ENCODE measurements at regions not wholly inside any gene's neighbourhood (a gene's known extent, or its start where the extent isn't known, plus 50 kb on each side); places are given as distances from the start of the nearest gene placed in this dataset.

DNA sequence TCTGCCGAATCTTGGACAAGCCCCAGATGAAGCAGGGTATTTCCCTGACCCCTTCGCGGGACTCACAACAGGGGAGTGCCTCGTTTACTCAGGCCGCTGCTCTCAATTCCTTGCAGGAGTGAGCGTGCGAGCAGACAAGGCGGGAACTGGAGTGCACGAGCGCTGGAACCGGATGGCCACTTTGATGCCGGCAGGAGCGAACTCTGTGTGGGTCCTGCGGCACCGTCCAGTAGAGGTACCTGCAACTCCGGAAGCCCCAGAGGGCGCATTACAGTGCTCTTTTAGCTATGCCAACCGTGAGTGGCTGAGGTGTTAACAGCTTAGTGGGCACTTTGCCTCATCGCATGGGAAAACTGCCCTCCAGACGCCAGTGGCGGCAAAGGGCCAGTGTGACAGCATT lies 182.3 kb upstream of the ANO3 start:
- DNase-seq (ENCODE audit: low read depth in 2 of 2), result no peak
- TF ChIP-seq, protein P1, sequence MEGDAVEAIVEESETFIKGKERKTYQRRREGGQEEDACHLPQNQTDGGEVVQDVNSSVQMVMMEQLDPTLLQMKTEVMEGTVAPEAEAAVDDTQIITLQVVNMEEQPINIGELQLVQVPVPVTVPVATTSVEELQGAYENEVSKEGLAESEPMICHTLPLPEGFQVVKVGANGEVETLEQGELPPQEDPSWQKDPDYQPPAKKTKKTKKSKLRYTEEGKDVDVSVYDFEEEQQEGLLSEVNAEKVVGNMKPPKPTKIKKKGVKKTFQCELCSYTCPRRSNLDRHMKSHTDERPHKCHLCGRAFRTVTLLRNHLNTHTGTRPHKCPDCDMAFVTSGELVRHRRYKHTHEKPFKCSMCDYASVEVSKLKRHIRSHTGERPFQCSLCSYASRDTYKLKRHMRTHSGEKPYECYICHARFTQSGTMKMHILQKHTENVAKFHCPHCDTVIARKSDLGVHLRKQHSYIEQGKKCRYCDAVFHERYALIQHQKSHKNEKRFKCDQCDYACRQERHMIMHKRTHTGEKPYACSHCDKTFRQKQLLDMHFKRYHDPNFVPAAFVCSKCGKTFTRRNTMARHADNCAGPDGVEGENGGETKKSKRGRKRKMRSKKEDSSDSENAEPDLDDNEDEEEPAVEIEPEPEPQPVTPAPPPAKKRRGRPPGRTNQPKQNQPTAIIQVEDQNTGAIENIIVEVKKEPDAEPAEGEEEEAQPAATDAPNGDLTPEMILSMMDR (IDR thresholded peaks at IDR 0.05; ENCODE audit: low read depth, low read length), result no peak
- no peak overlapping the region for H3K4me3 ChIP-seq (replicated peaks in 1 of 2; ENCODE audit: low read depth in 2 of 2, low read length in 2 of 2)

DNA sequence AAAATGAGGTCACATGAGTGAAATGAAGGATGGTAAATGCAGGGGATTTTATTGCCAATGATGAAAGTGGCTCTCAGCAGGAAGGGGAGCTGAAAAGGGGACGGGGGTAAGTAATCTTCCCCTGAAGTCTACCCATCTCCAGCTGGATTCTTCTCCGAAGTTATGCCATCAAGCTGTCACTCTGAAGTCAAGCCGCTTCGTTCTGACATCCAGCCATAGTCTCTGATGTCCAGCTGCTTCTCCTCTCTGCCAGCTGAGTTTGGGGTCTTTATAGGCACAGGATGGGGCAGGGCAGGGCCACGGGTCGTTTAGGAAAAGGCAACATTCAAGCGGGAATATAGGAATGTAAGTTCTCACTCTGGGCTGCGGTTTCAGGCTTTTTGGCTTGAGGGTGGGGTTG lies 181.9 kb upstream of the ANO3 start:
- no peak overlapping the region for H3K4me3 ChIP-seq (replicated peaks in 1 of 2; ENCODE audit: low read depth in 2 of 2, low read length in 2 of 2)
- TF ChIP-seq, protein P1 (IDR thresholded peaks at IDR 0.05; ENCODE audit: low read depth, low read length), result no peak
- DNase-seq (ENCODE audit: low read depth in 2 of 2), result no peak

DNA sequence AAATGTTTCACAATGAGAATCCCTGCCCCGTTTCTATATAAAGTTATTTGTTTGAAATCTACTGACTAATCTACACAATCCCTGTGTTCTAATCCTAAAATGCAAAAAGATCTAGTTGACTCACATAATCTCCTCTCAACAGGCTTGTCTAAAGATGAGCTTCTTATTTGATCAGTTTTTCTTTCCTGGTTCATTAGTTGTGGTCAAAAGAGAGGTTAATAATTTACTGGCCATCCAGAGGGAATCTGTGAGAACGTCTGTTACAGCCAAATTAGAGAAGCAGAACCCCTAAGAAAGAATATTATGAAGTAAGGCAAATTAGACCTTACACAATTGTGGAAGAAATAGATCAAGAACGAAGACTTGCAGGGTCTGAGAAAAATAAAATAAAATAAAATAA lies 173.7 kb upstream of the ANO3 start:
- TF ChIP-seq, protein P1 (IDR thresholded peaks at IDR 0.05; ENCODE audit: low read depth, low read length), result no peak
- H3K4me3 ChIP-seq (replicated peaks in 1 of 2; ENCODE audit: low read depth in 2 of 2, low read length in 2 of 2), result no peak overlapping the region
- no peak for DNase-seq (ENCODE audit: low read depth in 2 of 2)

DNA sequence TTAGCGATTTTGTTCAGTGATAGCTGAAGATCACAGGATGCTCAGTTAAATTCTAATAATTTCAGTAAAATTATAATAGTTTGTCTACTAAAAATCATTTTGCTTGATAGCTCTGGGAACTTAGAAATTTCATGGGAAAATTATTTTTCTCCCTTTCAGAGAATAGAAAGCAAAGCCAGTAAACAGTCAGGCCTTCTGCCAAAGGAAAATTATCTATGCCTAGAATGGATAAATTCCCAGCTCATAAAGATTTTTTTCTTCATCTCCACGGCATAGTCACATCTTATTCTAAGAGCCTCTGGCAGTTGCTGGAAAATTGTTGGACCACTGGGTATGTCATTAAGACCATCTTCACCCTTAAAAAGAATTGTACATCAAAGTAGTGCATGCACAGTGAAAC lies 169.6 kb upstream of the ANO3 start:
- no peak for DNase-seq (ENCODE audit: low read depth in 2 of 2)
- no peak overlapping the region for H3K4me3 ChIP-seq (replicated peaks in 1 of 2; ENCODE audit: low read depth in 2 of 2, low read length in 2 of 2)
- TF ChIP-seq, protein P1 (IDR thresholded peaks at IDR 0.05; ENCODE audit: low read depth, low read length), result no peak

DNA sequence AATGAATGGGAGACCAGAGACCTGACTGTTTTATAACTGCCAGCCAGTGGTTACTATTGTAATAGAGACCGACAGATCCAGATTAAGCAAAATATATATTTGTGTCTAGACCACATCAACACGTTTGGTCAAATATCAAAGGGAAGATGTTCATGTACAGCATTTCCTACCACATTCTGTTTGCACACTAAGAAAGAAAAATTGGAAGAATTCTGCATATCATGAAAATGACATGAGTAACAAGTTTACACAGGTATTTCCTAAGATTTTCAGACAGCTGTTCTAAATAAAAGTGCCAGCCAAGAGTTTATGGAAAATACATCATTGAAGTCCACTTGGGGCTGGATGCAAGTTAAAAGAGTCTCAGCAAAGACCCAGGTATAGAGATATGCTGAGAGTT lies 145.5 kb upstream of the ANO3 start:
- H3K4me3 ChIP-seq (replicated peaks in 1 of 2; ENCODE audit: low read depth in 2 of 2, low read length in 2 of 2), result no peak overlapping the region
- DNase-seq (ENCODE audit: low read depth in 2 of 2), result peak in 1 of 2 donors; percentile 30
- TF ChIP-seq, protein P1 (IDR thresholded peaks at IDR 0.05; ENCODE audit: low read depth, low read length), result no peak

DNA sequence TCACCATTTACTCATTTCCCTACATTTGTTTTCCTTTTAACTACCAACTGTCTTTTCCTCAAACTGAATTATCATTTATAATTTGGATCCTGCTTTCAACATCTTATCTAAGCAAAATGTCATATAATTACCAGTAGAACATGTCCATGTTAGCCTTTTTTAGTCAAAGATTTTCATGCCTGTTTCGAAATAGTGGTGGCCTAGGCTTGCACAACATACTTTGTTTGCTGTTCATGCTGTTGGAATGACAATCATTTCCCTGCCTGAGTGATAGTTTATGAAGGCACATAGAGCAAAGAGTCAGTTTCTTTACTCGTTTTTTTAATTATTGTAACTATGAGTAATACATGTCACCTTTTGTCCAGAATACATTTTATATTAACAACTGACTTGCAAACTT lies 144.3 kb upstream of the ANO3 start:
- no peak overlapping the region for H3K4me3 ChIP-seq (replicated peaks in 1 of 2; ENCODE audit: low read depth in 2 of 2, low read length in 2 of 2)
- TF ChIP-seq, protein P1 (IDR thresholded peaks at IDR 0.05; ENCODE audit: low read depth, low read length), result no peak
- DNase-seq (ENCODE audit: low read depth in 2 of 2), result peak; percentile 81 to 94

DNA sequence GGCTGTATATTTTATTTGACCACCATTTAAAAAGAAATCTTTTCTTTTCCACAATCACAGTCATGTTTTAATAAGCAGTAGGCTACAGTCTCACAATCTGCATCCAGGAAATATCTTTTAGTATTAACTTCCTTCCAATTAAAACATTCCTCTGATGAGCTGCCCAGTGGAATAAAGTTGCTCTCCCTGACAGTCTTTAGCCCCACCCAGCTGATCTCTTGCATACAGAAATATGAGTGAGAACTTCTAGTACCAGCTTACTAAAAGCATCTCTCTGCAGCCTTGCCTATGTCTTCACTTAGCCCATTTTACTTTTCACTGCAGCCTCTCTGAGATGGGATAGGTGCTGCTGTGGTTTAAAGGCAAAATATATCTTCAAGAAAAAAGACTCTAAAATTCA lies 143.4 kb upstream of the ANO3 start:
- TF ChIP-seq, protein P1 (IDR thresholded peaks at IDR 0.05; ENCODE audit: low read depth, low read length), result no peak
- DNase-seq (ENCODE audit: low read depth in 2 of 2), result peak; percentile 52 to 55
- H3K4me3 ChIP-seq (replicated peaks in 1 of 2; ENCODE audit: low read depth in 2 of 2, low read length in 2 of 2), result peak overlapping the region in 1 of 2 donors; percentile 32
